ENCODE measurements at regions not wholly inside any gene's neighbourhood (a gene's known extent, or its start where the extent isn't known, plus 50 kb on each side); places are given as distances from the start of the nearest gene placed in this dataset.

- no peak for DNase-seq
These were observed 141.2 kb downstream of the RBFOX3 start for GRCh38 chr17:79469646-79470045.

GRCh38 chr17:79468183-79468944 is 142.5 kb downstream of the RBFOX3 start:
- no peak for DNase-seq

- DNase-seq, result no peak
These were observed 144.1 kb downstream of the RBFOX3 start for GRCh38 chr17:79466562-79467350.

GRCh38 chr17:79465681-79466025 is 145.2 kb downstream of the RBFOX3 start:
- no peak for DNase-seq

GRCh38 chr17:79465011-79465680 is 145.7 kb downstream of the RBFOX3 start:
- no peak for DNase-seq

GRCh38 chr17:79464318-79465010 is 146.4 kb downstream of the RBFOX3 start:
- no peak for DNase-seq

- no peak for DNase-seq
These were observed 147.2 kb downstream of the RBFOX3 start for GRCh38 chr17:79463421-79464317.

- no peak for DNase-seq
These were observed 149.8 kb downstream of the RBFOX3 start for GRCh38 chr17:79461041-79461440.

- no peak for DNase-seq
These were observed 151.0 kb downstream of the RBFOX3 start for GRCh38 chr17:79459846-79460245.

- DNase-seq, result no peak
These were observed 151.7 kb downstream of the RBFOX3 start for GRCh38 chr17:79459003-79459655.

- DNase-seq, result no peak
These were observed 152.5 kb downstream of the RBFOX3 start for GRCh38 chr17:79458356-79458755.

GRCh38 chr17:79457889-79458288 is 153.0 kb downstream of the RBFOX3 start:
- no peak for DNase-seq

GRCh38 chr17:79457376-79457775 is 153.5 kb downstream of the RBFOX3 start:
- no peak for DNase-seq

GRCh38 chr17:79455636-79456035 is 155.2 kb downstream of the RBFOX3 start:
- DNase-seq, result no peak

- DNase-seq, result no peak
These were observed 156.0 kb downstream of the RBFOX3 start for GRCh38 chr17:79454826-79455225.

- DNase-seq, result no peak
These were observed 157.4 kb downstream of the RBFOX3 start for GRCh38 chr17:79453481-79453880.

- no peak for DNase-seq
These were observed 158.1 kb downstream of the RBFOX3 start for GRCh38 chr17:79452706-79453105.

- no peak for DNase-seq
These were observed 159.7 kb downstream of the RBFOX3 start for GRCh38 chr17:79451167-79451566.

GRCh38 chr17:79446399-79447009 is 164.3 kb downstream of the RBFOX3 start:
- DNase-seq, result no peak

GRCh38 chr17:79444198-79444597 is 166.7 kb downstream of the RBFOX3 start:
- no peak for DNase-seq

GRCh38 chr17:79443026-79443425 is 167.8 kb downstream of the RBFOX3 start:
- DNase-seq, result no peak

All from activated T-cell treated with anti-CD3 and anti-CD28 coated beads, Interleukin-2, amount 50 U/mL, for 1 hour (primary cell).